ENCODE measurements at regions not wholly inside any gene's neighbourhood (a gene's known extent, or its start where the extent isn't known, plus 50 kb on each side); places are given as distances from the start of the nearest gene placed in this dataset.
"Not testable (repeated sequence)": the region's sequence is repeated elsewhere in the genome, so short reads cannot be mapped to it uniquely, and the experiment has no call there.

GRCh38 chr4:66750273-66750672 lies 795.0 kb downstream of the CENPC start:
- Histone ChIP-seq H3K9ac (ENCODE audit: insufficient read depth, low read length) (no peak overlapping the region), H3K79me2 (ENCODE audit: control insufficient read depth, insufficient read depth, low read length) (no peaks in the 10 kb centered on the region), H3K27me3 (ENCODE audit: control insufficient read depth, insufficient read depth, low read length) (no peaks in the 10 kb centered on the region), H3K4me2 (ENCODE audit: extremely low read depth, insufficient read depth, low read length) (no peak overlapping the region), H2AFZ (ENCODE audit: low read length) (no peak overlapping the region), H3K36me3 (ENCODE audit: control insufficient read depth, insufficient read depth, low read length) (no peaks in the 10 kb centered on the region), H4K20me1 (ENCODE audit: control insufficient read depth, extremely low read depth, insufficient read depth, low read length) (no peaks in the 10 kb centered on the region), H3K4me3 (replicated peaks in 1 of 4; ENCODE audit: control extremely low read depth in 1 of 4, insufficient read depth in 1 of 4, low read depth in 3 of 4, low read length in 4 of 4) (no peak overlapping the region), H3K4me1 (ENCODE audit: control insufficient read depth, extremely low read depth, insufficient read depth, low read length) (no peaks in the 10 kb centered on the region), H3K27ac (ENCODE audit: insufficient read depth, low read length) (no peak overlapping the region), H3K9me3 (ENCODE audit: control insufficient read depth, insufficient read depth, low read depth, low read length) (no peaks in the 10 kb centered on the region)
- no peak for TF ChIP-seq EZH2 (IDR thresholded peaks at IDR 0.05; ENCODE audit: low read length, missing control alignments)
- TF ChIP-seq CTCF (conservative IDR thresholded peaks at IDR 0.05 in 1 of 2, IDR thresholded peaks at IDR 0.05 in 1 of 2; ENCODE audit: low read depth in 1 of 2, low read length in 2 of 2), result no peak
- DNase-seq (ENCODE audit: low read depth in 2 of 2), result peak in 1 of 2 donors; percentile 46

GRCh38 chr4:66746918-66747317 lies 798.4 kb downstream of the CENPC start:
- not testable (repeated sequence) for H3K4me1 ChIP-seq (ENCODE audit: control insufficient read depth, extremely low read depth, insufficient read depth, low read length); H3K4me3 ChIP-seq (replicated peaks in 1 of 4; ENCODE audit: control extremely low read depth in 1 of 4, insufficient read depth in 1 of 4, low read depth in 3 of 4, low read length in 4 of 4); H2AFZ ChIP-seq (ENCODE audit: low read length); H3K36me3 ChIP-seq (ENCODE audit: control insufficient read depth, insufficient read depth, low read length); DNase-seq (ENCODE audit: low read depth in 2 of 2); H3K9me3 ChIP-seq (ENCODE audit: control insufficient read depth, insufficient read depth, low read depth, low read length); H3K9ac ChIP-seq (ENCODE audit: insufficient read depth, low read length); H4K20me1 ChIP-seq (ENCODE audit: control insufficient read depth, extremely low read depth, insufficient read depth, low read length); H3K79me2 ChIP-seq (ENCODE audit: control insufficient read depth, insufficient read depth, low read length); H3K27ac ChIP-seq (ENCODE audit: insufficient read depth, low read length); H3K27me3 ChIP-seq (ENCODE audit: control insufficient read depth, insufficient read depth, low read length); H3K4me2 ChIP-seq (ENCODE audit: extremely low read depth, insufficient read depth, low read length)

- H3K9me3 ChIP-seq (ENCODE audit: control insufficient read depth, insufficient read depth, low read depth, low read length), result no peaks in the 10 kb centered on the region
- no peak overlapping the region for H3K27ac ChIP-seq (ENCODE audit: insufficient read depth, low read length)
- H3K4me1 ChIP-seq (ENCODE audit: control insufficient read depth, extremely low read depth, insufficient read depth, low read length), result no peaks in the 10 kb centered on the region
- H3K27me3 ChIP-seq (ENCODE audit: control insufficient read depth, insufficient read depth, low read length), result no peaks in the 10 kb centered on the region
- no peak overlapping the region for H2AFZ ChIP-seq (ENCODE audit: low read length)
- H3K79me2 ChIP-seq (ENCODE audit: control insufficient read depth, insufficient read depth, low read length), result no peaks in the 10 kb centered on the region
- H3K9ac ChIP-seq (ENCODE audit: insufficient read depth, low read length), result no peak overlapping the region
- no peaks in the 10 kb centered on the region for H3K36me3 ChIP-seq (ENCODE audit: control insufficient read depth, insufficient read depth, low read length)
- DNase-seq (ENCODE audit: low read depth in 2 of 2), result peak in 1 of 2 donors; percentile 45
- H3K4me3 ChIP-seq (replicated peaks in 1 of 4; ENCODE audit: control extremely low read depth in 1 of 4, insufficient read depth in 1 of 4, low read depth in 3 of 4, low read length in 4 of 4), result no peak overlapping the region
- H3K4me2 ChIP-seq (ENCODE audit: extremely low read depth, insufficient read depth, low read length), result no peak overlapping the region
- TF ChIP-seq EZH2 (IDR thresholded peaks at IDR 0.05; ENCODE audit: low read length, missing control alignments), result no peak
- TF ChIP-seq CTCF (conservative IDR thresholded peaks at IDR 0.05 in 1 of 2, IDR thresholded peaks at IDR 0.05 in 1 of 2; ENCODE audit: low read depth in 1 of 2, low read length in 2 of 2), result no peak
- H4K20me1 ChIP-seq (ENCODE audit: control insufficient read depth, extremely low read depth, insufficient read depth, low read length), result no peaks in the 10 kb centered on the region
Observed at GRCh38 chr4:66741081-66741480, 804.2 kb downstream of the CENPC start.
